Stromal cell of bone marrow (primary cell): ENCODE measurements at regions not wholly inside any gene's neighbourhood (a gene's known extent, or its start where the extent isn't known, plus 50 kb on each side); places are given as distances from the start of the nearest gene placed in this dataset.

Source experiments
- DNase-seq: peaks from one replicate; pipeline ENCODE4 v3.0.0-alpha.2; 2012; ENCODE audit warnings: low read depth

DNA sequence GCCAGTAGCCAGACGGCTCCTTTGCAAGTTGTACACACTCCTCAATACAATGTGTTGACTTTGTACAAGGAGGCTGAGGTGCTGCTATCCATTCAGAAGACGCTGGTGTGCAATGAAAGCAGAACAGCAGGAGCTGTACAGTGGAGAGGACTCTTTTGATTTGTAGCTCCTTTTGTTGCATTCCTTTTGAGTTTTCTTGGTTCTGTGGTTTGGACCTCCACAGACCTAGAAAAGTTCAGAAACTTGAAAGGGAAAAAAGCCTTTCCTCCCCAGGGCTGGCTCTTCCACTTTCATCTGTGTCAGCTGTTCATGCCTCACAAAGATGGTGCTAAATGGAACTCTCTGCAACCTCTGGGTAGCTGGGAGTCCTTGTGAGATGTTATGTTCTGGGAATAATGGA is 117.4 kb downstream of the MAT2B start:
- no peak for DNase-seq

GRCh38 chr5:163623524-163623923 is 118.1 kb downstream of the MAT2B start:
- DNase-seq, result no peak

GRCh38 chr5:163623986-163624385 is 118.6 kb downstream of the MAT2B start:
- DNase-seq, result no peak

DNA sequence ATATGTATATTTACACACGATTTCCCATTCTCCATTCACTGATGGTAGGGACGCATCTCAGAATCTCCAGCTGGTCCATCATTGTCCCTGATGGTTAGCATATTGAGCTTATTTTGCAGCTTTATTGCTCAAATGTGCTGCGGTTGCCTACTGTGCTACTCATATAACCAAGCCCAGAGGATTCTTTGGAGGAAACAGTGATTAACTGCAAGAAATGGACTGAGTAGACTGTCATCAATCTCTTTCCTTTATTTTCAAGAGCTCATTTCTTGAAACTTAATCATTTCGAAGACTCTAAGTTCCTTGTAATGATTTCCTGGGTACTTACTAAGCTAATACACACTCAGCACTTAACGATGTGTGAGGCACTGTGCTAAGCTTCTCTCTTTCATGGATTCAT is 119.0 kb downstream of the MAT2B start:
- DNase-seq, result no peak

DNA sequence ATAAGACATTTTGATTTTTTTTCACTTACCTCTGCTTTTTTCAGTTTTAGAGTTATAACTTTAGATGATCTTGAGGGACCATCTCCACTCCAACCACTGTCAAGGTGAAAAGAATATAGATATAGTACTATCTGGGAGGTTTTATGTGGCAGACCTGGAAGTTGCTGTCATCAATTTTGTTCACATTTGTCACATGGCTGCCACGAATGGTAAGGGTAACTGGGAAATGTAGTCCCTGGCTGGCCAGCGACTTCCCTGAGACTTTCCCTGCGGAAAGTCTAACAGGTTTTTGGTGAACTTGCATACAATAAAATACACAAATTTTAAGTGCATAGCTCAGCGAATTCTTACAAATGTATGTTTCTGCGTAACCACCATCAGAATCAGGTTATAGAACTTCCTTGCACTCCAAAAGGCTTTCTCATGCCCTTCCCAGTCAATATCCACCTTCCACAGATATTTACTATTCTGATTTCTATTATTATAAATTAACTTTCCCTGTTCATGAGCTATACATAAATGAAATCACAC is 121.5 kb downstream of the MAT2B start:
- DNase-seq, result no peak

DNA sequence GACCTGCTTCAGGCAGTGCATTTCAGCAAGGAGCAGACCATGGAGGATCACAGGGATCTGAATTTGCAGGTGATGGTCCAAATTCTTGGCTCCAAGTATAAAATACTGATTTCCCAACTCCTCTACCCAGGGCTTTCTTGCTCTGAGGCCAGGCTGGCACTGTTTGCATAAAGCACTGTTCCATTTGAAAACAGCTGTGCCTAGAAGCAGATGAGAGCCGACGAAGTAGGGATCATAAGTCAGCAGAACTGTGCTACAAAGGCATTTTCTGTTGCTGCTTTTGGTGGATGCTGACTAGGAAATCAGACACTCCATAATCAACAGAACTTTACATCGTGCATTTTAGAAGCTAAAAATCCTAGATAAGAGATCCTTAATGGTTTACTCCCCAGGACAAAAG is 126.4 kb downstream of the MAT2B start:
- no peak for DNase-seq

- DNase-seq, result no peak
Measured at GRCh38 chr5:163633926-163634460, 128.6 kb downstream of the MAT2B start.

DNA sequence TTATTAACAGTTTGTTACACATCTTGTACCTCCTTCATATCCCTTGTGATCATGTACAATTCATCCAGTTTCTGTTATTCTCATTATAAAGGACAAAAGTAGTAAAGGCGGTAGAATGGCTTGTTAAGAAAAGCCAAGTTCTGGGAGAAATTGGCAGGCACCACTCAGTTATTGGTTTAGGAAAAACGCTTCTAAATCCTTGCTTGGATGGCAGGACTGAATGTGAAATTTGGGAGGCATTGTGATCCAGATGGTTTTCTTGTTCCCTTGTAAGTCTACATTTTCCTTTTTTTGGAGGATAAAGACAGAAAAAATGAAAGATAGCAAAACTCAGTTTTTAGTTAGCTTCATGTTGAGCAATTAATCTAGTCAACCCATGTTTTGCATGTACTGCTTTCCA is 130.2 kb downstream of the MAT2B start:
- DNase-seq, result no peak

- DNase-seq, result no peak
Measured at GRCh38 chr5:163642904-163643303, 137.5 kb downstream of the MAT2B start.

GRCh38 chr5:163645421-163646416 is 140.3 kb downstream of the MAT2B start:
- DNase-seq, result no peak

GRCh38 chr5:163649514-163649913 is 144.1 kb downstream of the MAT2B start:
- no peak for DNase-seq

DNA sequence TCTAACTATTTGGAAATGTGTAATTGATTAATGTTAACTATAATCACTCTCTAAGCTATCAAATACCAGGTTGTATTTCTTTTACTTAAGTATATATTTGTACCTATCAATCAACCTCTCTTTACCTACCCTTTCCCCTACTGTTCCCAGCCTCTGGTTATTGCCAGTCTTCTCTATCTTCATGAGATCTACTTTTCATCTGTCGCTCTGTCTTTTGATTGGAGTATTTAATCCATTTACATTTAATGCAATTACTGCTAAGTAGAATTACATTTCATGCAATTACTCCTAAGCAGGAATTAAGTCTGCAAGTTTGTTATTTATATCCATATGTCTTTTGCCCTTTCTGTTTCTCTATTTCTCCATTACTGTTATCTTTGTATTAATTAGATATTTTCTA is 148.1 kb downstream of the MAT2B start:
- no peak for DNase-seq

DNA sequence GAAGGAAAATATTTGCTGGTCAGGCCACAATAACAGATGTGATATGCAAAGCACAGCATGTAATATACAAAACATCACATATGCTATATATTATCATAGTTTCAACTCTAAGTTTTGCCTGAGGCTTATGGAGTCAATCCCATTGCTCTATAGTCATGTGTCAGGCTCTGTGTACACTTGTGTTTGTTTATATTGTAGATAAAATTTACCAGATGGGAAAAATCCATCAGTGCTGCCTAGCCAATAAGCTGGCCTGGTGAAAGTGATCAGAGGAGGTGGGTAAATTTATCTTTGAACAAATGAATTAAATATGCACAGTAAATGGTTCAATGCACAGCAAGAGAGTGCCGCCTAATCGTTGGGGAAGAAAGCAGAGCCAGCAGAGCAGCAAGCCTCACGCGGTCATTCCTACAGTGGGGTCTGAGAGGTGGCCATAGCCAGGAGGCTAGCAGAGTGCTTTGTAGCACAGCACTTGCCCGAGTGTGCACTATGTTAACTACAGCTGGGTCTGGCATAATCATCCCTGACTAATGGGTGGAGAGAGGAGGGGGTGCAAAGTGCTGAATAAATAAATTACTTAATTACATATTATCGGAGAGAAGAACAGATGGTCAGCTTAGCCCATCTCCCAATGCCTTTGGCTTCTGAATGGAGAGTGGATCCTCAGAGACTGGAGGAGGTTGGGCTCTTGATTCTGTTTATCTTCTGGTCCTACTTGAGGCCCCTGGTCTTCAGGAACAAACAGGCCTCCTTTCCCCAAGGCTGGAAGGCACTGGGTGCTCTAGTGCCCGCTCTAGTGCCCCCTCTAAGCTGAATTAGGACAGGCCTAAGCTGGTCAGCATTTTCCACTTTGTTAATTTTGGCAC is 153.5 kb downstream of the MAT2B start:
- DNase-seq, result no peak

GRCh38 chr5:163659568-163659902 is 154.1 kb downstream of the MAT2B start:
- no peak for DNase-seq

- DNase-seq, result no peak
Measured at GRCh38 chr5:163660486-163660885, 155.1 kb downstream of the MAT2B start.

- DNase-seq, result no peak
Measured at GRCh38 chr5:163661360-163661759, 155.9 kb downstream of the MAT2B start.

GRCh38 chr5:163670036-163670435 is 164.6 kb downstream of the MAT2B start:
- DNase-seq, result no peak

- DNase-seq, result no peak
Measured at GRCh38 chr5:163677092-163677491, 171.7 kb downstream of the MAT2B start.

DNA sequence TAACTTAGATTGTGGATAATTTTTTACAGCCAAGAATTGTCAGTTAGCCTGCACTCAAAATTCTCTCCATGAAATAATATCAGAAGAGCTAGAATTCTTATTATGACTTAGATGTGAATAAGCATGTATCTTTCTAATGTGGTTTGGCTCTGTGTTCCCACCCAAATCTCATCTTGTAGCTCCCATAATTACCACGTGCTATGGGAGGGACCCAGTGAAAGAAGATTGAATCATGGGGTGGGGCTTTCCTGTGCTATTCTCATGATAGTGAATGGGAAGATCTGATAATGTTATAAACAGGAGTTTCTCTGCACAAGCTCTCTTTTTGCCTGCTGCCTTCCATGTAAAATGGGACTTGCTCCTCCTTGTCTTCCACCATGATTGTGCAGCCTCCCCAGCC is 176.8 kb downstream of the MAT2B start:
- peak; percentile 26 for DNase-seq

DNA sequence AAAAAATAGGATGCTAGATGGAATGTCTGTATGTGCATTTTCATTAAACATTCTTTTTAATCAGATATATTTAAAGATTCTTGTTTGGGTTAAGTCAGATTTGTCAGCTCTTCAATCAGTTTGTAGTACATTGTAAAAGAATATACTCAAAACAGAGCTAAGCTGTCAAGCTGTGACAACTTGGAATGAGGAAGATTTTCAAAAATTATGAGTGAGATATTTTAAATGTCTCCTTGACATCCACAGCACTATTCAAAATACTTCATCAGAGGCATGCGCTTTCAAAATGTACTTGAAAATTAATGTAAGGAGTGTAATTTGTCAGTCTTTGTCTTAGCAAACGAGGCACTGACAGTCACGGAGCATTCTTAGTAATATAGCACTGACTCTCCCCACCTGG is 182.0 kb downstream of the MAT2B start:
- no peak for DNase-seq

- DNase-seq, result no peak
Measured at GRCh38 chr5:163692091-163692490, 186.7 kb downstream of the MAT2B start.

GRCh38 chr5:163695830-163696578 is 190.6 kb downstream of the MAT2B start:
- DNase-seq, result peak; percentile 68
